IMR-90 (cell line): ENCODE measurements at regions not wholly inside any gene's neighbourhood (a gene's known extent, or its start where the extent isn't known, plus 50 kb on each side); places are given as distances from the start of the nearest gene placed in this dataset.

Experiments used
- ATAC-seq: fragments of 200-7000 bp; cut with Tn5 transposase; 2 replicates; pipeline ENCODE4 v1.9.1; 2020; ENCODE audit warnings: low read depth, mild to moderate bottlenecking, moderate library complexity
- BruUV-seq: library from RNA; stranded (reverse); fragments of 400-500 nt; replicated peaks from 2 replicates; lab custom pipeline; 2021; lab: Mats Ljungman, UMichigan
- CTCF ChIA-PET: fragments of 300-600 bp; formaldehyde crosslinking; extraction: SDS; loops from one replicate; lab custom pipeline; 2021; ENCODE audit warnings: antibody characterized with exemption; lab: Yijun Ruan, JAX
- POLR2A ChIA-PET: fragments of 300-600 bp; sonication (Branson Sonifier 250); formaldehyde crosslinking; loops from one replicate; lab custom pipeline; 2022; ENCODE audit warnings: antibody characterized with exemption; ENCODE audit not compliant: unreplicated experiment; lab: Charles Lee
- DNase-seq: peaks from one replicate; pipeline ENCODE4 v3.0.0; 2013
- H2AFZ ChIP-seq: replicated peaks from 2 replicates; pipeline ENCODE3; 2013; ENCODE audit warnings: low read length, mild to moderate bottlenecking; ENCODE audit not compliant: poor library complexity
- H2AK5ac ChIP-seq: 2 replicates; pipeline ENCODE4 v1.6.1; 2013; ENCODE audit warnings: low read depth, low read length, inconsistent platforms
- H2AK9ac ChIP-seq: replicated peaks from 2 replicates; pipeline ENCODE3; 2013; ENCODE audit warnings: mild to moderate bottlenecking, low read depth, low read length, moderate library complexity; ENCODE audit not compliant: poor library complexity
- H2BK120ac ChIP-seq: 2 replicates; pipeline ENCODE4 v1.6.1; 2013; ENCODE audit warnings: low read depth, low read length, inconsistent platforms
- H2BK15ac ChIP-seq: 3 replicates; pipeline ENCODE4 v1.6.1; 2013; ENCODE audit warnings: low read depth, low read length, inconsistent platforms
- H2BK20ac ChIP-seq: 2 replicates; pipeline ENCODE4 v1.6.1; 2013; ENCODE audit warnings: low read depth, mild to moderate bottlenecking, inconsistent platforms, low read length, moderate library complexity
- H2BK5ac ChIP-seq: 2 replicates; pipeline ENCODE4 v1.6.1; 2013; ENCODE audit warnings: mild to moderate bottlenecking, low read depth, low read length, inconsistent platforms; ENCODE audit not compliant: poor library complexity, severe bottlenecking
- H3K14ac ChIP-seq: replicated peaks from 2 replicates; pipeline ENCODE4 v1.6.1; 2013; ENCODE audit warnings: low read depth, low read length, inconsistent platforms
- H3K18ac ChIP-seq: 2 replicates; pipeline ENCODE4 v1.6.1; 2013; ENCODE audit warnings: low read depth, low read length, control low read depth
- H3K23ac ChIP-seq: 2 replicates; pipeline ENCODE4 v1.6.1; 2013; ENCODE audit warnings: low read depth, low read length, inconsistent platforms
- H3K27ac ChIP-seq: 2 replicates; pipeline ENCODE4 v1.5.1; 2013; ENCODE audit warnings: mild to moderate bottlenecking, control low read depth, low read length; ENCODE audit not compliant: insufficient read depth
- H3K27me3 ChIP-seq: 2 replicates; pipeline ENCODE4 v1.6.1; 2013; ENCODE audit warnings: low read length; ENCODE audit not compliant: control insufficient read depth, insufficient read depth
- H3K36me3 ChIP-seq: 2 replicates; pipeline ENCODE4 v1.6.1; 2013; ENCODE audit warnings: low read length, mixed read lengths; ENCODE audit not compliant: control insufficient read depth, insufficient read depth
- H3K4ac ChIP-seq: 2 replicates; pipeline ENCODE4 v1.6.1; 2013; ENCODE audit warnings: low read depth, low read length, inconsistent platforms
- H3K4me1 ChIP-seq: 2 replicates; pipeline ENCODE4 v1.6.1; 2013; ENCODE audit warnings: low read length, mixed read lengths; ENCODE audit not compliant: control insufficient read depth, insufficient read depth
- H3K4me2 ChIP-seq: 2 replicates; pipeline ENCODE4 v1.6.1; 2013; ENCODE audit warnings: low read depth, mild to moderate bottlenecking, control low read depth, low read length, moderate library complexity
- H3K4me3 ChIP-seq: 2 replicates; pipeline ENCODE4 v1.5.1; 2013; ENCODE audit warnings: low read depth, mild to moderate bottlenecking, control low read depth, low read length, moderate library complexity; ENCODE audit not compliant: insufficient read depth
- H3K56ac ChIP-seq: 2 replicates; pipeline ENCODE4 v1.6.1; 2013; ENCODE audit warnings: low read length, inconsistent platforms; ENCODE audit not compliant: insufficient read depth; ENCODE audit errors: extremely low read depth
- H3K79me1 ChIP-seq, 2 experiments: 2 replicates each; pipeline ENCODE4 v1.6.1; 2013; ENCODE audit warnings: low read length in 2 of 2, inconsistent platforms in 1 of 2, low read depth in 1 of 2
- H3K9ac ChIP-seq: 2 replicates; pipeline ENCODE4 v1.6.1; 2013; ENCODE audit warnings: low read depth, low read length, control low read depth
- H3K9me1 ChIP-seq: 2 replicates; pipeline ENCODE4 v1.6.1; 2013; ENCODE audit warnings: low read length, inconsistent platforms; ENCODE audit not compliant: insufficient read depth
- H3K9me3 ChIP-seq: 2 replicates; pipeline ENCODE4 v1.6.1; 2013; ENCODE audit warnings: low read length; ENCODE audit not compliant: control insufficient read depth, insufficient read depth
- H4K20me1 ChIP-seq: 2 replicates; pipeline ENCODE4 v1.6.1; 2013; ENCODE audit warnings: low read length, inconsistent platforms; ENCODE audit not compliant: insufficient read depth
- H4K5ac ChIP-seq: 2 replicates; pipeline ENCODE4 v1.6.1; 2013; ENCODE audit warnings: mild to moderate bottlenecking, low read depth, low read length, control low read depth
- H4K8ac ChIP-seq, 2 experiments: 2 replicates each; pipeline ENCODE4 v1.6.1; 2013; ENCODE audit warnings: low read depth in 2 of 2, low read length in 2 of 2, control low read depth in 1 of 2, inconsistent platforms in 1 of 2
- H4K91ac ChIP-seq: 2 replicates; pipeline ENCODE4 v1.6.1; 2013; ENCODE audit warnings: low read depth, low read length, inconsistent platforms; ENCODE audit not compliant: insufficient read depth
- CHD1 ChIP-seq: IDR thresholded peaks from 2 replicates; pipeline ENCODE4 v1.6.1; 2012; ENCODE audit warnings: low read depth, low read length, improper control_type of control experiment
- ELK1 ChIP-seq: fragments of 150-350 bp; IDR thresholded peaks from 2 replicates; pipeline ENCODE4 v1.6.1; 2016; ENCODE audit warnings: low read depth, mild to moderate bottlenecking, low read length, moderate library complexity, borderline replicate concordance
- FOS ChIP-seq: fragments of 150-350 bp; IDR thresholded peaks from 2 replicates; pipeline ENCODE4 v1.6.1; 2016; ENCODE audit warnings: low read depth, low read length
- MAFK ChIP-seq: IDR thresholded peaks from 2 replicates; pipeline ENCODE4 v1.6.1; 2012; ENCODE audit warnings: low read depth, low read length, improper control_type of control experiment
- NFE2L2 ChIP-seq: fragments of 150-350 bp; IDR thresholded peaks from 2 replicates; pipeline ENCODE4 v1.6.1; 2016; ENCODE audit warnings: low read depth, mild to moderate bottlenecking, low read length
- POLR2A ChIP-seq: IDR thresholded peaks from 2 replicates; pipeline ENCODE4 v1.6.1; 2012; ENCODE audit warnings: mild to moderate bottlenecking, low read depth, low read length
- RAD21 ChIP-seq: IDR thresholded peaks from 2 replicates; pipeline ENCODE4 v1.6.1; 2012; ENCODE audit warnings: low read length, improper control_type of control experiment
- RCOR1 ChIP-seq: IDR thresholded peaks from 2 replicates; pipeline ENCODE4 v1.6.1; 2012; ENCODE audit warnings: mild to moderate bottlenecking, low read length, improper control_type of control experiment; ENCODE audit not compliant: insufficient replicate concordance
- RFX5 ChIP-seq: IDR thresholded peaks from 2 replicates; pipeline ENCODE4 v1.8.0; 2012; ENCODE audit warnings: low read depth, mild to moderate bottlenecking, low read length, moderate library complexity
- SMC3 ChIP-seq: fragments of 150-350 bp; IDR thresholded peaks from 2 replicates; pipeline ENCODE4 v1.6.1; 2016; ENCODE audit warnings: low read depth, mild to moderate bottlenecking, antibody characterized with exemption, low read length, moderate library complexity
- USF2 ChIP-seq: fragments of 150-350 bp; IDR thresholded peaks from 2 replicates; pipeline ENCODE4 v1.6.1; 2017; ENCODE audit warnings: mild to moderate bottlenecking, antibody characterized with exemption, low read length, low read depth
- WGBS, 2 experiments: methylation state at CpG; one replicate each; pipeline versions ENCODE4 v1.1.5 to v1.1.7; 2013; ENCODE audit warnings: missing lambda C conversion rate in 2 of 2; ENCODE audit not compliant: insufficient read length in 1 of 2; ENCODE audit errors: extremely low coverage in 2 of 2; 5-methylcytosine and 5-hydroxymethylcytosine counted together
- dilution Hi-C: fragments of 300-500 bp; cut with HindIII; formaldehyde crosslinking; loops from one replicate; pipeline ENCODE4 v1.14.3; 2018; ENCODE audit warnings: low sequenced_read_pairs; ENCODE audit not compliant: unreplicated experiment
- in situ Hi-C: fragments of 300-500 bp; cut with MboI; formaldehyde crosslinking; loops from 3 replicates; pipeline ENCODE4 v1.14.3; 2019; ENCODE audit warnings: low sequenced_read_pairs, inconsistent platforms, mixed read lengths
- intact Hi-C: fragments of 100-400 bp; cut with micrococcal nuclease; formaldehyde crosslinking; loops from 2 replicates; pipeline ENCODE4 v1.10.0; 2022

GRCh38 chr12:60262378-60262777, 666.5 kb downstream of the SLC16A7 start:
- ChIA-PET POLR2A (no interaction called here), CTCF (no interaction called here)
- in situ Hi-C loops (no loop called here), intact Hi-C loops (loop anchor here (10.0 kb wide), 1 partner anchor 1742 kb away; no protein-coding TSS in a partner anchor), dilution Hi-C loops (no loop called here)
- WGBS, 2 experiments: no CpG with 5 or more reads among the region's 4 CpGs
- H3K14ac ChIP-seq: no peak overlapping the region
- no peak overlapping the region for H3K18ac ChIP-seq
- H2BK120ac ChIP-seq: no peak overlapping the region
- no peak overlapping the region for H2BK5ac ChIP-seq
- no peaks in the 10 kb centered on the region for H3K79me1 ChIP-seq
- H2AFZ ChIP-seq: no peak overlapping the region
- no peak overlapping the region for H3K27ac ChIP-seq
- no peak overlapping the region for H4K8ac ChIP-seq
- no peak overlapping the region for H3K4me2 ChIP-seq
- H3K27me3 ChIP-seq: no peaks in the 10 kb centered on the region
- no TSS peak for BruUV-seq
- H2AK5ac ChIP-seq: no peak overlapping the region
- no peaks in the 10 kb centered on the region for H3K36me3 ChIP-seq
- H3K56ac ChIP-seq: no peak overlapping the region
- no peak overlapping the region for H3K9ac ChIP-seq
- 0 out of 2 replicates have a peak, but pooled peaks cover 1% of the 10 kb centered on the region for H3K4me1 ChIP-seq
- no peak overlapping the region for H4K91ac ChIP-seq
- no peak overlapping the region for H4K5ac ChIP-seq
- H3K9me1 ChIP-seq: no peaks in the 10 kb centered on the region
- no peak overlapping the region for H2AK9ac ChIP-seq
- H3K4me3 ChIP-seq: no peak overlapping the region
- no peak overlapping the region for H2BK15ac ChIP-seq
- H3K23ac ChIP-seq: no peak overlapping the region
- no peak overlapping the region for H3K4ac ChIP-seq
- no peaks in the 10 kb centered on the region for H3K9me3 ChIP-seq
- TF ChIP-seq POLR2A: no peak
- no peak for TF ChIP-seq RAD21
- TF ChIP-seq CHD1: no peak
- no peak for TF ChIP-seq SMC3
- TF ChIP-seq ELK1: no peak
- no peak for TF ChIP-seq RFX5
- no peak for TF ChIP-seq USF2
- TF ChIP-seq RCOR1: no peak
- TF ChIP-seq FOS: no peak
- TF ChIP-seq NFE2L2: no peak
- TF ChIP-seq MAFK: no peak
- H4K20me1 ChIP-seq: no peaks in the 10 kb centered on the region
- DNase-seq: no peak
- no peak for ATAC-seq
- H2BK20ac ChIP-seq: no peak overlapping the region; the same call in 1 of the 2 replicates
